HG02885 (cell line): ENCODE measurements at regions not wholly inside any gene's neighbourhood (a gene's known extent, or its start where the extent isn't known, plus 50 kb on each side); places are given as distances from the start of the nearest gene placed in this dataset.

Source experiments
- ATAC-seq: cut with Tn5 transposase; IDR thresholded peaks from one replicate; pipeline ENCODE4 v1.9.1; 2021; ENCODE audit warnings: mild to moderate bottlenecking; ENCODE audit not compliant: unreplicated experiment, poor library complexity

DNA sequence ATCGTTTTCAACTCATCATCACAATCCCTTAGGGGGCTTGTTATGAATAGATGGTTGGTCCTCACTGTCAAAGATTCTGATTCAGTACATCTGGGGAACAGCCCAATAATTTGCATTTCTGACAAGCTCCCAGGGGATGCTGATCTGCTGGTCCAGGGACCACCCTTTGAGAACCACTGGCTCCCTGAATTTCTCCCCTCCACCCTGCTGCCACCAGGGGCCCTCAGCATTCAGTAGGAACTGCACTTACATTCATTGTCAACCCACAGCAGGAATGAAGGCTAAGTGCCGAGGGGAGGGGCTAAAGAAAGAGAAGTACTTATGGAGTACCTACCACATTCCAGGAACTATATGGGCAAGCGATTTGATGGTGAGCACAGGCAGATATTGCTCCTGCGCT is 85.9 kb downstream of the BOD1 start:
- ATAC-seq = no peak

DNA sequence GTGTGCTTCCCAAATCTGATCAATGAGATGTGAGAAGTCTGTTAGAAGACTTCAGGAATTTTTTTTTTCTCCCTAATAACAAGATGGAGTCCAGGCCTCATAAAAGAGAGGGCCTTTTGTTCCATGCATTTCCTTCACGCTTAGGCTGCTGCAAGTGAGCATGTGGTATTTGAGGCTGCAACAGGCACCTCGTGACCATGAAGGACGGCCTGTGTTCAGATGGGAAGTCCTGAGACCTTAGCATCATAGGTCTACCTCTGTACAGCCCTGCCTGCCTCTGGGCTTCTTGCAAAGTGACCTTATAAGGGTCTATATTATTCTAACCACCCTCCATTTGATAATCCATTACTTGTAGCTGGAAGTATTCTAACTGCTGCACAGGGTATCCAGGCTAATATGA is 86.6 kb downstream of the BOD1 start:
- ATAC-seq = no peak

DNA sequence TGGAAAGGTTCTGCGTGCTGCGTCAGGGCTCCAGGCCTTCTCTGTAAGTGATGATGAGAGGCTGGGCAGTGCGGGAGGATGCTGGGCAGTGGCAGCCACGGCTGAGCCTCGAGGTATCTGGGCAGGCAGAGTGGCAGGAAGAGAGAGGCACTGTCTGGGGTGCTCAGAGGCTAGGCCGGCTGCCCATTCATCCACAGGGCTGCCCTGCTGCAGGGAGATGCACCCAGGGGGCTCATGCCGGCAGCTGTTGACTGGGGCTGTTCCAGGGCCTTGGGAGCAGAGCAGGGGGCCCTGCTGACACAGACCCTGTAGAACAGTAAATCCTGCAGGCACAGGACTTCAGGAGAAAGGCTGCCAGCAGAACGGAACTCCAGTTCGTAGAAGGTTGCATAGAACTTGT is 88.8 kb downstream of the BOD1 start:
- ATAC-seq = no peak

DNA sequence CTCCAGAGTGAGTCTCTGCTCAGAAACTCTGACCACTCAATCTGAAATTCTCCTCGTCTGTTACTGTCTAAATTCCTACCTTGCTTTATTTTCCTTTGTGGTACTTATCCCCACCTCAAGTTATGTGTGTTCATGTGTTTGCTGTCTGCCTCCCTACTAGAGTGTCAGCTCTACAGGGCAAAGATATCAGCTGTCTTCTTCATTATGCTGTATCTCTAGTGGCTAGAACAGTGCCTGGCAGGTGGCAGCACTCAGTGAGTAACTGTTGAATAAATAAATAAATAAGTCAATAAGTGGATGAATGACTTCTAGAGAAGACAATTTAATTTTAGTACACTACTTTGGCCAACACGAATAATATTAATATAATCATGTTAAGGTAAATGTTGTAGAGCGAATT is 92.3 kb downstream of the BOD1 start:
- no peak for ATAC-seq

DNA sequence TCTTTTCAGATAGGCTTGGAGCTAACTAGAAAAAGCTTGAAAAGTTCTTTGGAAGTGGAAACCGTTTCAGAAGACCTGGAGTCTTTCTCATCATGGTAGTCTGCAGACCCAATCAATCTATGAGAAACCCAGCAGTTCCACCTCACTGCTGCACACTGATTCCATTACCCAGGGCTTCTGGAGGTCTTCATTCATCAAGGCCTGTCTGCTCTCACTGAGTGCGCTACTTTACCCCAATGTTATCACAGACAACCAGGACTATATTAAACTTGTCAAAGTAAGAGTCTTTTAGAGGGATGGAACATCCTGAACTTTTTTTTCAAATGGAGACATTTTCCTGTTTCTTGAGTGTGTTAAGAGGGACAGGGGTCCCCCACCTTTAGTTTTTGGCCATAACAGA is 93.1 kb downstream of the BOD1 start:
- no peak for ATAC-seq

DNA sequence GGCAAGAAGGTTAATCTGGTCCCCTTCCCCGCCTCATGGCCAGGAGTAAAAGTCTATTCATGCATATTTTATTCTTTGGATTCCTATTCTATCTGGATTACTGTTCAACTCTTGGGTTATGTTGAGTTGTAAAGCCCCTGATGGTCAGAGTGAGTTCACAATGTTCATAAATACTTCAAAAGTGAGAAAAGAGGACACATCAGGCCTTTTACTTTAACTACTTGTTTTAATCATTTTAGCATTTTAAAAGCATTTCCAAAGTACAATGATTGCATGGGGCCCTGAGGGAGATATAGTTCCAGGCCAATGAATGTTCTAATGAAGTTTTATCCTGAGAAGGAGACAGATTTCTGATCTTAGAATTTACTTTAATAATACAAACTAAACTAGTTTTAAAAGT is 93.9 kb downstream of the BOD1 start:
- no peak for ATAC-seq

DNA sequence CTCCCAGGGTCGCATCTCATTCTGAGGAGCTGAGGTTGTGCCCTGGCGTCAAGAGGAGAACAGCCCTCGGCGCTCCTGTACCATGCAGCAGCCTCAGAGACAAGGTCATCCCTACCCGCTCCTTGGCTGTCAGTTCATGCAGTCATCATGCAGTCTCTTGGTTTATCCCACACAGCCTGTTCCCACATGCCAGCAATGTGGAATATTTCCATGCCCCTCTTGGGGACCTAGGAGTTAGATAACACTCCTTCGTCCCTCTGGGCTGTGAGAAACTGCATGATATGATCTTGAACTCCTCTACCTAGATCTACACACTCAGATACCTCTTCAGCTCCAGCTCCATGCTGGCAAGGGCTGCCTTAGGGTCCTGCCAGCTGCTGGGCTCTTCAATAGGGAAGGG is 97.6 kb downstream of the BOD1 start:
- ATAC-seq = no peak

DNA sequence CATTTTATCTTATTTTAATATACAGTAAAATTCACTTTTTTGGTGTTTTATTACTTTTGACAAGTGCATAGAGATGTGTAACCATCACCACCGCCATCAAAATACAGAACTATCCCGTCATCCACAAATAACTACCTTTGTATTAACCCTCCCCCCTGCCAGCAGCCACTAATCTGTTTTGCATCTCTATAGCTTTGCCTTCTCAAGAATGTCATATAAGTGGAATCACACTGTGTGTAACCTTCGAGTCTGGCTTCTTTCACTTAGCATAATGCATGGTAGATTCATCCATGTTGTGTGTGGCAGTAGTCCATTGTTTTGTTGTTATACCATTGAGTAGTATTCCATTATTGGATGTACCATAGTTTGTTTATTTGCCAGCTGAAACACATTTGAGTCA is 98.8 kb downstream of the BOD1 start:
- ATAC-seq = no peak

DNA sequence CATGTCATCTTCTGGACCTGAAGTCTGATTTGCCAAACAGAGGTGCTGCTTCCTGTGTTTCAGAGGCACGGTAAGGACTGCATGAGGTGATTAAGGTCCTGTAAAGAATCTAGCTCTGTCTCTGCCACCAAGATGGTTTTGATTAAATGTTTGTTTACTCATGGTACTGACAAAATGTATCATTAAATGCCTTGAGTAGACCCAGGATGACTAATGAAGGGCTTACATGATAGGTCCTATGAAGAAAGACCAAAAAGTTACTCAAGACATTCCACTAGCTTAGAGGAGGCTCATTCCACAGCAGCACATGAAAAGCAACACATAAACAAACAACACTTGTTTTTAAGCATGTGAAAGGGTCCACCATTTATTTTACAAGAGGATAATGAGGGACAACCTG is 100.9 kb downstream of the BOD1 start:
- no peak for ATAC-seq

DNA sequence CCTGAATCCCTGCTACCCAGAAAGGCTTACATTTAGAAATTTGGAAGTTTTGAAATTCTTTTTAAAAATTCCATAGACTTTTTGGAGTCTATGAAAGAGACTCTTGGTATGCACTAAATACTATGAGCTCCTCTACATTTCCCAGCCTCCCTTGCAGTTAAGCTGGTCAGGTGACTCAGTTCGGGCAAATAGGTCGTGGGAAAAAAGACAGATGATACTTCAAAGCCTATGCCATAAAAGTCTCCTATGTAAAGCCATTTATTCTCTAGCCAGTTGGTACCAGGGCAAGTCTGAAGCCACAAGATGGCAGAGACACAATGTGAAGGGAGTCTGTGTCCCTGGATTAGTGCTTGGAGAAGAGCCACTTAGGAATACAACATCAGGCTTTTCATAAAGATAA is 101.8 kb downstream of the BOD1 start:
- no peak for ATAC-seq

DNA sequence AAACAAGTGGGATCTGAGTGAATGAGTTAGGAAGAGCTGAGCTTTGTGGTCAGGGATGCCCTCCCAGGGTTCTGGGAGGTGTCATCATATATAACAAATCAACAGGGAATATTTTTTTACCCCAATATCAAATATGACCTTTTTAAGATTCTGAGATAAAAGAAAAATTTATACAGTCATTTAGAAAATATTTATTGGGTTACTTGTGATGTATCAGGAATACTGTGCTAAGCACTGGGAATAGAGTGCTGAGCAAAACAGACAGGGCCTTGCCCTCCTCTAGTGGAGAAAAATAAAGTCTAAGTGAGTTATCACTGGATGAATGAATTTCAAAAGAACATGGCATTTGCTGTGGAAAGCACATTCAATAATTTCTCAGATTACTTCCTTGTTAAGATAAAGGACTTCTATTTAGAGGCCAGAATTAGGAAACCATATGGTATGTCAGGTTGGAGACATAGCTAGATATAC is 102.9 kb downstream of the BOD1 start:
- ATAC-seq = no peak

DNA sequence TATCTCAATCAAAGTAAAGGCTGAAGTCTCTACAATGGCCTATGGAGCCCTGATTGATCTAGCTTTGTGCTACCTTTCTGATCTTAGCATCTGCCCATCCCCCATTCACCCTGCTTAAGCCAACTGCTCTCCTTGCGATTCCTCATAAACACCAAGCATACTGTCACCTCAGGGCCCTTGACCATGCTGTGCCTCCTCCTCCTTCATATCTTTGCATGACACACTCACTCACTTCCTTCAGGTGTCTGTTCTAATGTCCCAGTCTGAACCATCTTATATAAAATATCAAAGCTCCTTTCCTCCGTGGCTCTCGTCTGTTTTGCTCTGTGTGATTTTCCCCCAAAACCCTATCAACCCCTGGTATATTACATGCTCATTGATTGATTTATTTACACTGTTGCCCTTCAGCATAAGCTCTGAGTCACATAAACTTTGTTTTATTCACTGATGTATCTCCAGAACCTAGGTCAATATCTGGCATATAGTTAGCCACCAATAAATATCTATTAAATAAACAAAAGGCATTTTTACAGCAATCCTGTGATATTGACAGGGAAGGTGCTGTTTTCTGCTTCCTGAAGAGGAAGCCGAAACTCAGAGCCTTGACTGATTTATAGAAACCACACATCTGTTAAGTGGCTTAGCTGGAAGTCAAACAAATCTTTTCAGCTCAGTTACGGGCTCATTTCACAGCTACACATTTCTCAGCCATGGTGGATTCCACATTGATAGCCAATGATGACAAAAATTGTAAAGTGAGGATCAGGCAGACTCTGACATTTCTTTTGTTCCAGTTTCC is 103.6 kb downstream of the BOD1 start:
- ATAC-seq = no peak

DNA sequence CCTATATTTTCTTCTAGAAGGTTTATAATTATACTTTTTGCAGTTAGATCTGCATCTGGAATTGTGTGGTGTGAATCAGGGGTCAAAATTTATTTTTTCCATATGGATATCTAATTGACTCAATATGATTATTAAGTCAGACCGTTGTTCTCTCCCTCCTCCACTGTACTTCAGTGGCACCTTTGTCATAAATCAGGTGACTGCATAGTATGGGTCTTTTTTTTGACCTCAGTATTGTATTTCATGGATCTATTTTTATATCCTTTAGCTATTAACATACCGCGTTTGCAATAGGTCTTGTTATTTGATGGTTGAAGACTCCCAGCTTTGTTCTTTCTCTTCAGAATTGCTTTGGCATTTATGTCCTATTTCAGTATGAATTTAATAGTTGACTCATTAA is 107.4 kb downstream of the BOD1 start:
- ATAC-seq = no peak

DNA sequence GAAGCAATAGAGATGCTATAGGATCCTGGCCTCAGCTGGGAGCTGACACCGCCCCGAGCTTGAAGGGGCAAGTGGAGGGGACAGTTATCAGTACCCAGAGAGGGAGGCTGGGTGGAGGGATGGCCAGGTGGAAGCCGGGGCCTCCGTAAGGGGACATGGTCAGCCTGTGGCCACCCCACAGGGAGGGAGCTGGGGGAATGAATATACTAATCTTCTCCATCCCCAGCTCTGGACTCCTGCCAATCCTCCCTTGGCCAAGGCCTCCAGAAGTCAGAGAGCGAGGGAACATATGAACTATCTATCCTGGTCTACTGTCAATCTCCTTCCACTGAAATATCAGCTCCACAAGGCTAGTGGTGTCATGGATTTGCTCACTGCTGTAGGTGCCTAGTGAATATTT is 109.3 kb downstream of the BOD1 start:
- no peak for ATAC-seq

DNA sequence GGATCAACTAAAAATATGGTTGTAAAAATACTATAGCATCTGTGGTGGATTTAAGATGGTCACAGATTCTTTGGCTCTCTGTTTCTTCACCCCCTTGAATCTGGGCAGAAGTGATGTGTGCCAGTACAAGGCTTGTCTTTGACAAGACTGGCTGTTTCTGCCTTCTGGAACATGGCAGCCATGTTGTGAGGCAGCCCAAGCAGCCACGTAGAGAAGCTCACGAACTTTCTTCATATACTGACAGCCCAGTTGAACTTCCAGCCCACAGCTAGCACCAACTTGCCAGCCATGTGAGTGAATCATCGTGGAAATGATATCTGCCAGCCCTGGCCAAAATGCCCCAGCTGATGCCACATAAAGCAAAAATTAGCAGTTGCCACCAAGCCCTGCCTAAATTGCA is 110.8 kb downstream of the BOD1 start:
- no peak for ATAC-seq

DNA sequence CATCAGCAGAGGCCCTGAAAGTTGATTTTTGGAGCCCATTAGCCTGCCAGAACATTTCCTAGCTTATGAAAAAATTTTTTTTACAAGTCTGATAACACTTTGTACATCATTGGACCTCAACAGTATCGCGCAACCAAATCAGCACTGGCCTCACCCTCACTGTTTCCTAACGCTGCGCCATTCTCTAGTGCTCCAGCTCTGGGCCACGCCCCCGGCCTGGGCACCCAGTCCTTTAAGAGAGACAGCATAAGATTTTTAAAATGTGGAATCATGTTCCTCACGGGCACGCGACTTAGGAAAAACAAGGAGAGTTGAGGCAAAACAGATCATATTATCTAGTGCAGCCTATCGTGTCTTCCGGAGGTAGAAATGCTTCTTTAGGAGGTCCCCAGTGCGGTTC is 114.5 kb downstream of the BOD1 start:
- no peak for ATAC-seq

DNA sequence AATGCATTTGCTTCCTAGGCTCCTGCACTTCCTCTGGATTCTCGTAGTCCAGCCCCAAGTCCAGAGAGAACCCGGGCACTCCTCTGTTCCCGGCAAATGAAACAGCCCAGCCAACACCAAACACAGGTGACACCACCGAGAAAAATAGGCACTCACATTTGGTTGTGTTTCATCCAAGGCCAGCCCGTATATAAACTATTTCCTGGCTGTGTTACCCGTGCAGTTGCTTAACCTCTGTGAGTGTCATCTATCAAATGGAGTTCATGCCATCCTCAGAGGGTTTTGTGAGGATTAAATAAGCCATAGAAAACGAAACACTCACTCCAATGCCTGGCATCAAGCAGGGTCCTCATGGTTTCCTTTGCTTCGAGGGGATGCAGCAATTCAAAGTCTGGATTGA is 115.2 kb downstream of the BOD1 start:
- no peak for ATAC-seq

DNA sequence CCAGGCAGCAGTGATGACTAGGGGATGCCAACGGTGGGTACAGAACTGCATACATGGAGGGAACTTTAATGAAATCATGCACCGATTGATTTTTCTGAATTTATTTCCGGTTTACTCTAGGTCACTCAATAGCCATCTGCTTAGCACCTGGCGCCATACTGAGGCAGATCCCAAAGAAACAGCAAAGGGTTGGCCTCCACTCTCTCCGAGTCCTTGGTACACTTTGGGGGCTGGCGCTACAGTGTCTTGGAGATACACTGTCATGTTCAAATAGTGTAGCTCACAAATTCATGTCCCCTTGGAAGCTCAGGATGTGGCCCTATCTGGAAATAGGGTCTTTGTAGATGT is 116.3 kb downstream of the BOD1 start:
- no peak for ATAC-seq

DNA sequence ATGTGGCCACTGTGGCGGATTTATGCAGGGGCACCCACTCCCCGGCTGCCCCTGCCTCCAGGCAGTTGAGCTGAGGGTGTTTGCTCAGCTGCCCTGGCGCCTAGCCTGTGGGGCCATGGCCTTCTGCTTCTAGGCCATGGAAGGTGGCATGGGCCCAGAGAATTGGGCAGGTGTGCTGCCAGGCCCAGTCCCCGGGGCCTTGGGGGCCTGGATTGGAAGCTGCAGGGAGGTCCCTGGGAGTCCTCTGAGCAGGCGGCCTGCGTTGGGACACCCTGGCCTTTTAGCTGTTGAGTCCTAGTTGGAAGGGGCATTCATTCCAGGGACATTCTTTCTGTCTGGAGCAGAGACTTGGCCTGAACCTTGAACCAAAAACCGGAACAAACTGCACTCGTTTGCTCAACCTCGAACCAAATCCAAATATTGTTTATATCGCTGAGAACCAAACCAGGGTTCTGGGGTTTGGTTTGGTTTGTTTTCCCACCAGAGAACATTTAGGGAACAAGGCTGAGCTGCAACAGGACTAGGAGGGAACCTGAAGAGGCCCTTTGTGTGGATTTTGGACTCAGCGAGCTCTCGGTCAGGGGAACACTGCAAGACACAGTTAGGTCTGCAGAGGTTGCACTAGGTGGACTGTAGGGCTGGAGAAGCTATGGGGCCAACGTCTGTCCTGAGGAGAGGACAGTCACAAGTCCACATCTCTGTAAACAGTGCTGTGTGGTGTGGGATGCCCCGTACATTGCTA is 116.8 kb downstream of the BOD1 start:
- ATAC-seq = no peak

DNA sequence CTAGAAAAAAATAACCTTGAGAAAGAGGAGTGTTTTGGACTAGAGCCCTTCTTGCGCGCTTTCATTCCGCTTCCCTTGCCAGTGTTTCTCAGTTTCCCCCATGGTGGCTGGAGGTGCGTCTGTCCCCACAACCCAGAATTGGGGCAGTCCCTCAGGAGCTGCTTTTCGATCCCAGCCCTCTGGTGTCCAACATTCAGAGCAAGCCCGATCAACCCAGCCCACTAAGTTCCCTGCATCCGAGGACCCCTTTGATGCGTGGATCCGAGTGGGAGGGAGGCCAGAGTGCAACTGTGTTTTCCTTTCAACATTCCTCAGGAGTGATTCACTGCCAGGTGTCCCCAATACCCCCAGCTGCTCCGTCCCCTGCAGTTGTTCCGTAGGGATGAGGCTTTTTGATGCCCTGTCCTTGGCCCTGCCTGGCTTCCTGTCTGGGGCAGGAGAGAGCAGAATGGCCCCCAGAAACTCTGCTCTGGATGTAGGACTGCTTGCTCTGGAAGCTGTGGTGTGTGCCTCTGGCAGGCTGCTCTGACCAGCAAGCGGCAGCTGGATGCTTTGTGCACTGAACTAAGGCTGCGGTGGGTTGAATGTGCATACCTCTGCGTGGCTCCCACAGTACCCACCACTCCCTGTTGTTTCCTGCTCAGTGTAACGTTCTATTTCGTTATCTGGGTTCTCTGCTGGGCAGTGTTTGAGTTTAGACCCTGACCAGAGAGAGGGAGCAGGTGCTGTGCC is 117.5 kb downstream of the BOD1 start:
- ATAC-seq = no peak

DNA sequence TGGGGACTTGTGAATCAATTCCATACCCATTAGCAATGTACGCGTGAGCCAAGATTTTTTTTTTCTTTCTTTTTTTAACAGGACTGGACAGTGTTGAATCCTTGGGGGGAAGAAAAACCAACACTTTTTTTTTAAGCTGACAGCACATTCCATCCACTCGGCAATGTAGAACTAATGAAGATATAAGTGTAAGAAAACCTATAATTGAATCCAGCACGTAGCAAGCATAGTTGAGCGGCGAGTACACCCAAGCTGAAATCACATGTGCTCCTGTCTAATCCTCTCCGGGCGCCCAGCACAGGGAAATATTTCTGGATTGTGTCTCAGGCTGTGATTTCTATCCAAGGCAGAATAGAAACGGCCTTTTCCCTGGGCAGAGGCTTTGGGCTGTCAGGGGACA is 118.2 kb downstream of the BOD1 start:
- ATAC-seq = no peak
